Inferior parietal cortex (tissue), 1 donor: ENCODE measurements at regions not wholly inside any gene's neighbourhood (a gene's known extent, or its start where the extent isn't known, plus 50 kb on each side); places are given as distances from the start of the nearest gene placed in this dataset.

Experiments
- DNase-seq: peaks from one replicate; pipeline ENCODE4 v3.0.0-alpha.2; 2016; ENCODE audit errors: extremely low spot score

DNA sequence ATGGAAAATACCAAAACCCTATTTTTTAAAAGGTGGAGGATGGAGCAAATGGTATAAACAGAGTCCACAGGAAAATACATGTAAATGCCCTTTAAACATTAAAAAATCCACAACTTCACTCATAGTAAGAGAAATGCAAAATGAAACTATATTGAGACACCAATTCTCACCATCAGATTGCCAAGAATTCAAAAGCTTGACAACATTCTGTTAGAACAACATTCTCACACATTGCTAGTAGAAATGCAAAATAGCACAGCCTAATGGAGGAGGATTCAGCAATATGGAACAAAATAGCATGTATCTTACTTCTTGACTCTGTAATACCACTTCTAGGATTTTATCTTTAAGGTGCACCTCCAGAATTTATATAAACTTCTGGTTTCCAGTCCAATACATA lies 351.8 kb downstream of the NXPE2 start:
- DNase-seq = peak; percentile 11

DNA sequence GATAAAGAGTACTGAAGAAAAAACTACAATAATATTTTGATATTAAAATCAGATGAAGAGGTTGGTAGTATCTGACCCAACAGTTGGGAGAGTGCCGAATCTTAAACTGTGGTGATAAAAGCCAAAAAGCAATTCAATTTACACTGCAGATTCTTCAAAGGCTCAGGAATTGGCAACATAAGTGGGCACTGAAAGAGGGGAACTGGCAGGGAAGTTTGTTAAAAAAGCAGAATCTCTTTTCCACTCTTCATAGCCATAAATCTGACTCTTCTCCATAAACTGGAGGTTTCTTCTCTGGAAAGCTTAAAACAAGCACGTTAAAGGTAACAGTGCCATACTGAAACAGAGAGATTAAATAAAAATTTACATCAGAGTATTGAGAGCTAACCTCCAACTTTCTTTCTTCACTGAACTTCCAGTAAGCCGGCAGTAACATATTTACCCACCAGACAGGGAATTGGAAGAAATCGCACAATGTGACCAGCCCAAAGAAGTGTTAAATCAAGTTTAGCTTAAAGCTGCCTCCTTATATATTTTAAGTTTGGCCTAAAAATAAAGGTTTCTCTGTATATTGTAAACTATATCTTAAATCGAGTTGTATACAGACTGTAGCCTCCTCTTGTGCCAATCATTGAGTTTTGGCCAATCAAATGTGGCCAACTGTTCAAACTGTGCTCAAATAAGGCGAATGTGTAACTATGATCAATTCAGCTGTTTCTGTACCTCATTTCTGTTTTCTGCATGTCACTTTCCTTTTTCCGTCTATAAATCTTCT lies 358.3 kb downstream of the NXPE2 start:
- DNase-seq = no peak

DNA sequence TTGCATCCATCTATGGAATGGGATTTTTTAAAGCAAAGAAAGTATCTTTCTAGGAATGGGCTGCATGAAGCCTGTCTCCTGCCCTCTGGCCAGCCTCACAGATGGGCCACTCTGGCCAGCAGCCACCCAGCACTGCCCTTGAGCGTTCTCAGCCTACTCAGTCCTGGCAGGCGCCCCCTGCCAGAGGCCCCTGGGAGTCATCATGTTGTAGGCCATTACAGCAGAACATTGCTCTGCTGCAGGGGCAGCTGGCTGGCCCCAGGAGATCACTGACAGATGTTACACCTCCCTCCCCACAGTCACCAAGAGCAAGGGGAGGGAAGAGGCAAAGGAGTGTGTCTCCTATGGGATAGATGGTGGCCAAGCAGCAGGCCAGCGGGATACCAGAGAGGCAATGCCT lies 363.7 kb downstream of the NXPE2 start:
- no peak for DNase-seq

GRCh38 chr11:115047631-115048030 lies 369.3 kb downstream of the NXPE2 start:
- DNase-seq = no peak

- DNase-seq = no peak
Observed at GRCh38 chr11:115049796-115050195, 371.5 kb downstream of the NXPE2 start.

DNA sequence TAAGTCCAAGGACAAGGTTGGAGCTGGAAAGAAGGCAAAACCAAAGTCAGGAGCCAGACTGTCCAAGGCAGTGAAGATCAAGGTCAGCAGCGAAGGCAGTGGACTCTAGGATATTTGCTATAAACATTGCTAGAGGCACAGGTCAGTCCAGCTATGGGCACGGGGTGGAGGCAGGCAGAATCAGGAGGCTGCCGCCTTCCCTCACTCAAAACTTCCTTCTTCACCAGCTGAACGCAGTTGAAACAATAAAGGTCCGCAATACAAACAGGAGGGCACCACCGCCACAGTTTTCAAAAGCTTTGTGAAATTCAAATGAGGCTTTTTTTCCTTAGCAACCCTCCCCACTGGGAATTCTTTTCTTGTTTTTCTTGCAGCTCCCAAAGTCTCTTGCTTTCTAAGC lies 372.4 kb downstream of the NXPE2 start:
- no peak for DNase-seq

DNA sequence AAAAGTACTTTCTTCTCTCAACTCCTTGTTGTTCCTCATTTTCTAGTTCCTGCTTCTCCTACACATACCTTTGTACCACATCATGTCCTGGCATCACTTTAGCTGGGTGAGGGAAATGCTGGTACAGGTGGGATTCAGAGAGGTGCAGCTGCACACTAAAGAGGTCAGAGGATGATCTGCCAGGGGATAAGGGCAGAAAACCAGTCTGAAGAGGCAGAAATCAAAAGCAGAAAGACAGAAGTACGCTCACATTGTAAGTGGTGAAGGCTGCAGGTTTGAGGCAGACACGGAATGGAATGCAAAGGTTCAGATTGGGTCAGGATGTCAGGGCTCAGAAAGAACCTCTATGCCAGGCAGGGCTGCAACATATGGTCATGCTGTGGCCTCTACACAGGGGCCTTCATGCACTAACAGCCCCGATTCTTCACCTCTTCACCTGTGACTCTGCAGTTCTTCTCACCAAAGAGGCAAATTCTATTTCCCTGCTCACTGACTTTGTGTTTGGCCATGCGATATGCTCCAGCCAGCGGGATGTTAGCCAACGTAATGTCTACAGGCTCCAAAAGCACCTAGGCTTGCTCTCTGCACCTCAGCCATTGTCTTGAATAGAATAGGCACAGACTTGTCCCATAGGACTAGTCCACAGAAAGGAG lies 373.7 kb downstream of the NXPE2 start:
- no peak for DNase-seq

- no peak for DNase-seq
Observed at GRCh38 chr11:115052601-115053000, 374.3 kb downstream of the NXPE2 start.

- no peak for DNase-seq
Observed at GRCh38 chr11:115054570-115055538, 376.5 kb downstream of the NXPE2 start.

- no peak for DNase-seq
Observed at GRCh38 chr11:115056514-115056913, 378.2 kb downstream of the NXPE2 start.

DNA sequence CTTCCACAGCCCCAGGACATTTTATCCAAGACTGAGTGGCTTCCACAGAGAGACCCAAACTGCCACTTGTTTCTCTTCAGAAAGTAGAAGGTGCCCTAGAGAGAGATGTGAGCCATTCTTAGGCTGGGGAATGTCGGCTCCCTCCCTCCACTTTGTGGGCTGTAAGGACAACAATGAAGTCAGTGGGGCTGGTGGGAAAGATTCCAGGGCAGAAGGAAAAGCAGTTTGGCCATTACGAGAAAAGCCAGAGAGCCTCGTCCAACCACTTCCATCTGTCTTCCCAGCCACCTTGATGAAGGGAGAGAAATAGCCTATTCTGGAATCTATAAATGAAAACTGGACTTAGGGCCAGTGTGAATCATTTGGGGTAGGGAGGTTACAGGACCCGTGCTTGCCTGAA lies 382.5 kb downstream of the NXPE2 start:
- no peak for DNase-seq

GRCh38 chr11:115065314-115065713 lies 387.0 kb downstream of the NXPE2 start:
- no peak for DNase-seq

GRCh38 chr11:115065830-115066664 lies 387.7 kb downstream of the NXPE2 start:
- no peak for DNase-seq

- DNase-seq = no peak
Observed at GRCh38 chr11:115067471-115067870, 389.1 kb downstream of the NXPE2 start.

GRCh38 chr11:115067900-115068530 lies 389.7 kb downstream of the NXPE2 start:
- no peak for DNase-seq

GRCh38 chr11:115069599-115069998 lies 391.3 kb downstream of the NXPE2 start:
- DNase-seq = no peak

GRCh38 chr11:115075356-115075755 lies 397.0 kb downstream of the NXPE2 start:
- no peak for DNase-seq

DNA sequence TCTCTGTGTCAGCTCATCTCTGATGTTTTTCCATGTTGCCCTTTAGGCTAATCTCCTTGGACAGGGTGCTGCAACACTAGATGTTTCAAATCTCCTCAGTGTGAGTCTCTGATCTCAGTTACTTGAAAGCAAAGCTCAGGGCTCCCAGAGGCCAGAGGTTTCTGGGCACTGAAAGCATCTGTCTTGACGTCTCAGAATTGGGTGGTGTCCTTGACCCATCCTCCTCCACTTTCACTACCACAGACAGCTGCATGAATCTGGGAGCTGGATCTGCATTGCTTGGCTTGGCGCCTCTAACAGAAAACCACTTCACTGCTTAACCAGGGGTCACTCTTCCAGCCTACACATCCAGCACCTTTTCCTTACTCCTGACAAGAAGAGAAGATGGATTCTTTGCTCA lies 399.4 kb downstream of the NXPE2 start:
- no peak for DNase-seq

DNA sequence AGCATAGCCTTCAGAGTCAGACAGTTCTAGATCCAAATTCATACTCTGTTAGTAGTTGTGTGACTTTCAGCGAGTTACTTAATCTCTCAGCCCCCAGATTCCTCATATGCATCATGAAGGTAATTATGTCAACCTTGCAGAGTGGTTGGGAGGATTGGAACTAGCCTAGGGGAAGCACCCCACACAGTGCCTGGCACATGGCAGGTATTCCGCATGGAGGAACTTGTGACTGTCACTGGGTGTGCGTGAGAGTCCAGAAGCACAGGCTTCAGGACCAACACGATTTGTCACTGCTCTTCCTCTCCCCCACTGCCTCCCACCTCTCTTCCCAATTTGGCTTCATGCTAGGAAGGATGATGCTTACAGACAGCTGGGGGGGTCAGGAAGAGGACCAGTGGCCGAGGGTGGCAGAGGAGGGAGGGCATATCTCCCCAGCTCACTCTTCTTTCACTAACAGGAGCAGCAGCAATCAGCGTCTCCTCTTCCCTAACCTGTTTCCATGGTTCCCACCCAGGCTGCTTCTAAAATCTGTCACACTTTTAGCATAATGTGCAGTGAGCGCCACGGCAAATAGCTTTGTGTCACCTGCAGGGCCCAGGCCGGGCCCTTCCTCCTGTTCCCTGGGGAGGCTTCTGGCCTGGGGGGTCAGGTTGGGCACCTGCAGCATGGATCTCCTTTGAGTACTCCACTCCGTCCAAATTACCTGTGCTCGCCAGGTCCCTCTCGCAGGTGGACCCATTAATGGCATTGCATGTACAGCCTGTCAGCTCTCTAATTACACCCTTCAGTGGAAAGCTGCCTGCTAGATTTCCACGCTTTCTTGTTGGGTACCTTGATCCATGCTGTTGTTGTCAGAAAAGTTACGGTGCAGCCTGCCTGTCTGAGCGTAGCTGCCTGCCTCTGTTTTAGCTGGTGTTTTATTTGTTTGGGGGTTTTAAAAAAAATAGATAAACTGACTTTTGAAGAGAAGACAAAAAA lies 400.4 kb downstream of the NXPE2 start:
- DNase-seq = no peak
